ENCODE measurements at regions not wholly inside any gene's neighbourhood (a gene's known extent, or its start where the extent isn't known, plus 50 kb on each side); places are given as distances from the start of the nearest gene placed in this dataset.
"Not testable (repeated sequence)": the region's sequence is repeated elsewhere in the genome, so short reads cannot be mapped to it uniquely, and the experiment has no call there.

DNA sequence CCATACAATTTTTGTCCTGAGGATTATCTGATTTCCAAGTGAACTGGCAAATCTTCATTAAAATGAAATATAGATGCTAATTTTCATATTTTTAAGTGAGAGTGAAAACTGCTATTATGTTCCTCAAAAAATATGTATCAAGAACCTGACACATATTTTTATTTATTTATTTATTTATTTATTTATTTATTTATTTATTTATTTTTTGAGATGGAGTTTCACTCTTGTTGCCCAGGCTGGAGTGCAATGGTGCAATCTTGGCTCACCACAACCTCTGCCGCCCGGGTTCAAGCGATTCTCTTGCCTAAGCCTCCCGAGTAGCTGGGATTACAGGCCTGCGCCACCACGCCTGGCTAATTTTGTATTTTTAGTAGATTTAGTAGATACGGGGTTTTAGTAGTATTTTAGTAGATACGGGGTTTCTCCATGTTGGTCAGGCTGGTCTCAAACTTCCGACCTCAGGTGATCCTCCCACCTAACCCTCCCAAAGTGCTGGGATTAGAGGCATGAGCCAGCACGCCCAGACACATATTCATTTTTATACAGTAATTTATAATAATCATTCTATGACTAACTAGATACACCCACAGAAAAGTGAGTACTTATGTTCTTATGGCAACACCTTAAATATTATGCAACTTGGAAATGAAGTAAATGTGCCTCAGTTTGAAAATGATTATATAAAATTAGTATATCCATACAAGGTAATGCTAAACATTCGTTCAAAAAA, 248.3 kb downstream of the CDH7 start:
- DNase-seq (ENCODE audit: low spot score): not testable (repeated sequence)

DNA sequence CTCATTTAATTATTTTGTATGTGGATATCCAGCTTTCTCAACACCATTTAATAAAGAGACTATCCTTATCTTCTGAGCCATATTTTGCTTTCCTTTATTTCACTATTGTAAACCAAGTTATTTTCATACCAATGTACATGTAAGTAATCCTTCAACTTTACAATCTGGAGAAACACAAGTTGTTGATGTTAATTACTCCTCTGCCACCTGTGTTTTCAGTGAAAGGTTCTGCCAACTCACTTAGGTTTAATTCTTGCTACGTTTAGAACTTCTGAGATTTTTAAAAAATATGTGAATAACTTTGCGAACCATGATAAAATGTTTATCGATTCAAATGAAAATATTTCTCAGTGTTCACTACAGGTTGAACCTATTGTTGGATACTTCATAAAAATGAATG, 244.4 kb downstream of the CDH7 start:
- no peak for DNase-seq (ENCODE audit: low spot score)

DNA sequence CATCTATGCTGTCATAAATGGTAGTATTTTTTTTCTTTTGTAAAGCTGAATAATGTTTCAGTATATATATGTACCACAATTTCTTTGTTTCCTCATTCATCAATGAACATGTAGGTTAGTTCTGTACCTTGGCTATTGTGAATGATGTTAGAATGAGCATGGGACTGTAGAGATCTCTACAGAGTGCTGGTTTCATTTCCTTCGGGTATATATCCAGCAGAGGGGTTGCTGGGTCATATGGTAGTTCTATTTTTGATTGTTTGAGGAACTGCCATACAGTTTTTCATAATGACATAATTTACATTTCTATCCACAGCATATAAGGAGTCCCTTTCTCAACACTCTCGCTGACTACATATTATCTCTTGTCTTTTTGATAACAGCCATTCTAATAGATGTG, 243.5 kb downstream of the CDH7 start:
- DNase-seq (ENCODE audit: low spot score): no peak

DNA sequence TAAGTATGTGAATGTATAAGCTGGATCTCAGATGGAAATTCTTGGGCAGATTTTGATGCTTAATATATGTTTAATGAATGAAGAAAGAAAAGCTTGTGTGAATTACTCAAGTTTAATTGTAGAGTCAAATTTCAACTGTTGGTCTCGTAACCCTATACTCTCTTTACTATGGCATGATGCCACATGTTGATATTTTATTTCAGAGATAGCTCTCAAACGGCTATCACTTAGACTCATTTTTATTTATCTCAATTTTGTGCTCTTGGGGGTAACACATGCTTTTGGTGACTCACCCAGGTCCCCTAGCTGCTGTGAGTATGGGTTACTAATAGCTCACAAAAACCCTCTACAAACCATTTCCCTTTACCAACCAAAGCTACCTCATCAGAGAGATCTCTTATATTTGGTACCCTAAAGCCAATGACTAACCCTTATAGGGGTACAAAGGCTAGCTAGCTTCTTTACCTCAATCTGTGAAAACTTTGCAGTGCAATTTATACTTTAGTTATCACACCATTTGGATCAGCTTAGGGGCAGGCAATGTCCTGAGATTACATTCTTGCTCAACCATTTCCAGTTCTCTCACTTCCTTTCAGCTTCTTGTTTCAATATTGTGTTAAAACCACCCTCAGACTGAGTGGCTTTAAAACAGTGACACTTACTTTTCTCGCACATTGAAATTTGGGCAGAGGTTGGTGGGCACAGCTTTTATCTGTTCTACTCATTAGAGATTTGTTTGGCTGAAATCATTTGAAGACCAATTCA, 240.3 kb downstream of the CDH7 start:
- DNase-seq (ENCODE audit: low spot score): no peak

DNA sequence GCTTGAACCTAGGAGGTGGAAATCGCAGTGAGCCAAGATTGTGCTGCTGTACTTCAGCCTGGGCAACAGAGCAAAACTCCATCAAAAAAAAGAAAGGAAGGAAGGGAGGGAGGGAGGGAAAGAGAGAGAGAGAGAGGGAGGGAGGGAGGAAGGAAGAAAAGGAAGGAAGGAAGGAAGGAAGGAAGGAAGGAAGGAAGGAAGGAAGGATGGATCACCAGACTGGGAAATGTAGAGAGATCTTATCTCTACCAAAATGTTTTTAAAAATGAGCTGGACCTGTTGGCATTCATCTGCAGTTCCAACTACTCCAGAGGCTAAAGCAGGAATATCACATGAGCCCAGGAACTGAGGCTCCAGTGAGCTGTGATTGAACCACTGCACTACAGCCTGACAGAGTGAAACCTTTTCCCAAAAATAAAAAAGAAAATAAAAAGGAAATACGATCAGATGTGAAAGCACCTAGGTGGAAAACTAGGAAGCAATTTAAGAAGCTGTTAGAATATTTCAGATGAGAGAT, 239.4 kb downstream of the CDH7 start:
- DNase-seq (ENCODE audit: low spot score): no peak

DNA sequence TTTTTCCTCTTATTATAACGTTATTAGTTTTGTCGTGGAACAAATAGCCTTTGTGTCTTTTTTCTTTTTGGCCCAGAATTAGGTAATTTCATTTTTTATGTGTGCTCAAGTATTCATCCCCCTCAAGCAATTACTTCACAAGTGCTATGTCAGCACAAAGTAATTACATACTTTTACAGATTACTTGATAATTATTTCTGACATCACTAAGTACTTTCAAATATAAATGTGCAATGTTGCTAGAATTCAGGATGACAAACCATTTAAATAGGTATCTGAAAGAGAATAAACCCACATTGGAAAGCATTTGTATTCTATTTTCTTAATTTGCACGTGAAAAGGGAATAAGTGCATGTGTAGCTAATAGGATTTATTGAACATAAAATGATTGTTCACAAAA, 238.2 kb downstream of the CDH7 start:
- no peak for DNase-seq (ENCODE audit: low spot score)

DNA sequence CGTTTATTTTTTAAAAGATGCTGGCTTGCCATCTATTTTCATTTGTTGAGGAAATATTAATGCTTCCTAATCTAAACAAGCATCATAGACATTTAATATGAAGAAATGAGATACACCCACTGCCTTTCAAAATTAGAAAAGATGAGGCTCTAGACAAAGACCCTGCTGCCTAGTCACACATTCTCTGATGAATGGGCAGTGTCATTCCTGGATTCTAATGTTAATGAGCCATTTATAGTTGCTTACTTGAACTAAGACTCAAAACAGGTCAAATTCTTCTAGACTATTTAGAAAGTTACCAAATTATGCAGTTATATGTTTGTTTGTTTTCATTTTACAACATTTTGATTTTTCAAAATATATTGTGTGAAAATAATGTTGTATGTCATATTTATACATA, 237.6 kb downstream of the CDH7 start:
- DNase-seq (ENCODE audit: low spot score): no peak

DNA sequence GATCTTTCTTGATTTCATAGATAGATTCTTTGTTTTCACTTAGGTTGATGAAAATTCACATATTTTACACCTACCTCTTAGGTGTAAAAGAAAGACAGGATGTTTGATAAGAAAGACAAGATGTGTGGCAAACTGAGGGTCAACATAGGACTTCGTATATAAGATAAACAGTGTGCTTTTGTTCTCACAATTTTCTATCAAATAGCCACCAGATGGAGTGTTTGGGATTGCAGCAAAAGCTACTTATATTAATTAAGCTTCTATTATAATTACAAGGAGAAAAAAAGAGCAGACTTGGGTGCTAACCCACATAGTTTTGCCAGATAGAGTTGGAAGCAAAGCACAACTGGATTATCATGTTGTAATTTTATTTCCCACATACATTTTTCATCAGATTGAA, 232.9 kb downstream of the CDH7 start:
- no peak for DNase-seq (ENCODE audit: low spot score)

DNA sequence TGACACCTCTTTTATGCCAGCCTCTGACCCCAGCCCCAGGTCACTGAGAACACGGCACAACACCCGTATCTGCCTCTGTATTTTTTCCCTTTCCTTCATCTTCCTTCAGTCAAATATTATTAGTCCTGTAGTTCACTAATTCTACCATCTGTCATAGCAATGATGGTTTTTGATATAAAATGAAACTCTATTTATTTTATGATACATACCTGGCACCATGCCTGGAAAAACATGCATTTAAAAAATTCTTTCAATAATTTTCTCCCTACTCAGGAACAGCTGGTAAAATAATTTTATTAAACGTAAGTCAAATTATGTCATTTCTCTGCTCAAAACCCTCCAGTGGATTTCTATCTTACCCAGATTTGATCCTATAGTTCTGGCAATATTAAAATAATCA, 224.7 kb downstream of the CDH7 start:
- no peak for DNase-seq (ENCODE audit: low spot score)

DNA sequence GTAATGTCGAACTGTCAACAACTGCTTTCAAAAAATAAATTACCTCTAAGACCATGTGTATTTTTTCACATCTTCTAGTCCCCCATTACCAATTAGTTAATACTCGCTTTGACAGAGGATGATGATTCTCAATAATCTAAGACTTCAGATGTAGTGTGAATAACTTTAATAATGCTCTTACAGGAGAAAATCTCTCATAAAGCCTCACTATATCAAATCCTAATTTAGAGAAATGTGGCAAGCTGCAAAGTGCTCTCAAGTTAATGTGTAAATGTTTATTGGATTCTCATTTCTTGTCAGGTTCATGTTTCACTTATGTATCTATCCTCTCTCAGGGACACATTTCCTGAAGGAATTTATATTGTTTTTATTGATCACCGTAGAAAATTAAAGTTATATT, 223.9 kb downstream of the CDH7 start:
- no peak for DNase-seq (ENCODE audit: low spot score)

DNA sequence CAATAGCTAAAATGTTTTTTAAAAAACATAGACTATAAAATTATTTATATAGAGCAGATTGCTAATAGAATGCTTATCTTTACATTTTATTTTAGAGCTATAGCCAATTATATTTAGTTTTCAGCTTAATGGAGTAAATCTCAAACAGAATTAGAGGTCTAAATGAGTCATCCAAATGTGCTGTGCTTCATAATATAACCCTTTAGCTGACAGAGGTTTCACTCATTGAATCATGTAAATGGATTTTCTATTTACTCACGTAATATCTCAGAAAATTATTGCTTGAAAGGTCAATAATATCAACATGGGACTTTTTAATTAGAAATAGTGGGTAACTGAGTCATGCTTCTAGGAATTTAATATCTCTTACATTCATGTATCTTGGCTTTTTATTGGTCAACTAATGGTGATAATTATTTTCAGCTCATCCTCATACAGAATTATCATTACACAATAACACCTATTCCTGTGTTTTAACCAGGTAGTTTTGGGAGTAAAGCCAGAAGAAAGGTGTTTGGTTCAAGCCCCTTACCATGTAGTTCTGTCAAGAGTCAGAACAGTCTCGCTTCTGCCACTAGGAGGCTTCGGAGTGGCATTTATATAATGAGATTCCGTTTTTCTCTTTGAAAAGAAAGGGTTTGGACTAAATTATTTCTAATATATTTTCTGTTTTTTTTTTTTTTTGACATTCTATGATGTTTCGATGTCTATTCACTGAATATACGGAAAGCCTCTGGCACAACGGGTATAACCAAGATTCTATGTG, 217.6 kb downstream of the CDH7 start:
- no peak for DNase-seq (ENCODE audit: low spot score)

DNA sequence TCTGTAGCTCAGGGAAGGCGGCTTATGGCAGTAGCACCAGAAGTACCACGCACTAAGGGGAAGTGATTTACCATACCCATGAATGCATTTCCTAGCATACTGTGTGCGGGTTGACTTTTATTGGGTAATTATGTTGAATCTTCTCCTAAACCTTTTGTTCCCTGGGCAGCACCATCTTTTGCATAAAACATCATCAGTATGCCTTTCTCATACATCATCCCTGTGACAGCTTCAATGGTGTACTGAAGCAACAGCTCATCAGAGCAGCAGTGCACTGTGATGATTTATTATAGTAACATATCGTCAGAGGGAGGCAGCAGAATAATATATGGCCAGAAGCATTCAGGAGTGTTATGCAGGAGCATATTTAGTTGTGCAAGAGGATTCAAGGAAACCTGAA, 204.9 kb downstream of the CDH7 start:
- DNase-seq (ENCODE audit: low spot score): no peak

DNA sequence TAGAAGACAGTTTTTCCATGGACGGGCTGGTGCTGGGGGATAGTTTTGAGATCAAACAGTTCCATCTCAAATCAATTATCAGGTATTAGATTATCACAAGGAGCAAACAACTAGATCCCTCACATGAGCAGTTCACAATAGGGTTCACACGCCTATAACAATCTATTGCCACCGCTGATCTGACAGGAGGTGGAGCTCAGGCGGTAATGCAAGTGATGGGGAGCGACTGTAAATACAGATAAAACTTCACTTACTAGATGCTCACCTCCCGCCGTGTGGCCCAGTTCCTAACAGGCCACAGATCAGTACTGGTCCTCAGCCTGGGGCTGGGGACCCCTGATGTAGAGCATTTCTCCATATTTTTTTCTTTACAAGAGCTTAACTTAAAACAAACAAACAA, 203.6 kb downstream of the CDH7 start:
- no peak for DNase-seq (ENCODE audit: low spot score)

DNA sequence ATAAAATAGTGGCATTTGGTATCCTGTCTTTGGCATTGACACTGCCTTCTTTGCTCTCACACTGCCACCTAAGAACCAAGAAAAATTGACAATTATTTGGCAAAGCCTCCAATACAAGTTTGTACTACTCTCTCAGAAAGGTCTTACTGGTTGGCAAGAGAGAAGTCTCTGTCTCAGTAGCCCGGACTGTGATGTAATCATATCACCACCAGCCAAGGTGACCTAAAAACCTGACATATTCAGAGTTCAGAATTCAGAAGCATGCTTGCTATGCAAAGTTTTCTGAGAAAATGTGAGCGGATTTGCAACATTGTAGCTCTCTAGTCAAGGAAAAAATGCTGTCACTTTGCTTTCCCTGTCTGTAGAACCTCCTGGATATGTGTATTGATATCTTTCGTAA, 196.0 kb downstream of the CDH7 start:
- DNase-seq (ENCODE audit: low spot score): no peak

DNA sequence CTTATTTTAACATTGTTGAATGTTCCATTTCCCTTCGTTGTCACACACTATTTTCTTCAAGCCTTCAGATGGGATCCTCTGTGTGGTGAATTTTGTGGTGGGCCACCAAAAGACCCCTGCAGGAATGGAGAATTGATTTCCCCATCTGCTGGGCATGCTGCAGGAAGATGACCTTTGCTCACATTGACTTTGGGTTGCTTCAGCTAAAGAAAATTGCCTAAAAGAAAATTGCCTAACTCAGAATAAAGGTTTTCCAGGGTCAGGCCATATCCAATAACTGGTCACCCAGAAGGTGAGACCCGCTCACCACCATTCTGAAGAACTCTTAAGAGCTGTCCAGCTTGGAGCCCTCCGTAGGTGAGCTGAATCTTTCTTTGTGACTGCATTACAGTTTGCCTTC, 192.5 kb downstream of the CDH7 start:
- no peak for DNase-seq (ENCODE audit: low spot score)

DNA sequence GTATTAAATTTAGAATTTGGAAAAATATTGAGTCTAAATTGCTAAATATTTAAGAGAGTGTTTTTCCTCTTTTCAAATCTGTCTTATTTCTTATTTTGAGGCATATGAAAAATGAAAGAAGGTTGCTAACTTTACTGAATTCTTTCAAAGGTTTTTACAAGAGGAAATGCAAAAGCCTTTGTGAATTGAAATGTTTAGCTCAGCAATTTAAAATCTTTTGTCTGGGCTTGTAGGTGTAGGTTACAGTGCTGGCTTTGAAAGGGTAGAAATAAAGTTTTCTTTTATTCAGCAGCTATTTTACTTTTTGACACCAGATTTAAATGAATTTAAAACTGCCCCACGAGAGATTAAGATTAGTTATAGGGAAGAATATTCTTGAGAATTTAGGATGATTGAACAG, 192.0 kb downstream of the CDH7 start:
- DNase-seq (ENCODE audit: low spot score): no peak

DNA sequence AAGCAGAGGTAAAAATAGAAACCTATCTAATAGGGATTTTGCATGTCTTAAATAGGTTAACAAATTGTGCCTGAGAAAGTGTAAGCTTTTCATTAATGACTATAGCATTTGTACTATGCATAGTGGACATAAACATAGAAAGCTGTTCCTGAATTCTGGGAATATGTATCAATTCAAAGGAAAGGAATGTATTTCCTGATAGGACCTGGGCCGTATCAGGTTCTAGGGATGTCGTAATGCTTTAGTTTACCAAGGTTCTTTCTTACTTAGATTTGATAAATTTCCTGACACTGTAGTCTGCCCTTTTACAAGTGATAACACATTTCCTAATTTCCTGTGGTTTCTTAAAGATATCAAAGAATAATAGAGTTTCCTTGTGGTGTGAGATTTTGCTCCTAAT, 191.3 kb downstream of the CDH7 start:
- no peak for DNase-seq (ENCODE audit: low spot score)

DNA sequence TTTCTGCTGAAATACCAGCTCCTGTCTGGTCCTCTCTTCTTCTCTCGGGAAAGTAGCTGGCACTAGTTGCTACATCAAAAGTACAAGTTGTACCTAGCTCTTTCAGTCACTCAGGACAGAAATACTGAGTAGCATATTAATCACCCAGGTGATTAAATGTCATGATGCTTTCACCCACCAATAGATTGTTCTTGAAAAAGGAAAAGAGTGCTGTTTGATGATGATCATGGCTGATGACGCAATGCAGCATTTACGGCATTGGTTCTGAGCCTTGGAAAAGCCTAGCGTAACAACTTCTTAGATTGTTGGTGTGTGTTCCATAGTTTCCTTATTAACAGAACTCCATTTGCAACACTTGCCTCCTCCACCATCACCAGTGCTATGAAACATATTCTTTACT, 190.7 kb downstream of the CDH7 start:
- DNase-seq (ENCODE audit: low spot score): no peak
